Fibroblast of lung (primary cell): ENCODE measurements at regions not wholly inside any gene's neighbourhood (a gene's known extent, or its start where the extent isn't known, plus 50 kb on each side); places are given as distances from the start of the nearest gene placed in this dataset.

Experiments used
- DNase-seq, 2 donors: peaks; one replicate each; pipeline versions ENCODE4 v3.0.0 to v3.0.0-alpha.2; 2010; ENCODE audit warnings: low read depth in 2 of 2
- H2AFZ ChIP-seq: 2 replicates; pipeline ENCODE4 v1.5.1; 2012; ENCODE audit warnings: low read length, control low read depth, inconsistent platforms
- H3K27ac ChIP-seq: 2 replicates; pipeline ENCODE4 v1.5.1; 2011; ENCODE audit warnings: low read length, control low read depth; ENCODE audit not compliant: insufficient read depth
- H3K27me3 ChIP-seq: 2 replicates; pipeline ENCODE4 v1.5.1; 2011; ENCODE audit warnings: mild to moderate bottlenecking, low read length; ENCODE audit not compliant: control insufficient read depth, insufficient read depth
- H3K36me3 ChIP-seq: 2 replicates; pipeline ENCODE4 v1.5.1; 2011; ENCODE audit warnings: low read length; ENCODE audit not compliant: control insufficient read depth, insufficient read depth
- H3K4me1 ChIP-seq: 2 replicates; pipeline ENCODE4 v1.5.1; 2011; ENCODE audit warnings: low read length; ENCODE audit not compliant: control insufficient read depth, insufficient read depth; ENCODE audit errors: extremely low read depth
- H3K4me2 ChIP-seq: 2 replicates; pipeline ENCODE4 v1.5.1; 2011; ENCODE audit warnings: low read length, control low read depth; ENCODE audit not compliant: insufficient read depth; ENCODE audit errors: extremely low read depth
- H3K4me3 ChIP-seq, 4 experiments: fragments of 200-600 bp in 1 of 4; sonication (generic) in 1 of 4; replicated peaks in 1 of 4; 2 replicates each; pipeline ENCODE4 v1.5.1; 2011 to 2016; ENCODE audit warnings: low read length in 4 of 4, low read depth in 3 of 4, mild to moderate bottlenecking in 3 of 4, control low read depth in 2 of 4, inconsistent platforms in 1 of 4, mixed read lengths in 1 of 4; ENCODE audit not compliant: insufficient read depth in 1 of 4; ENCODE audit errors: control extremely low read depth in 1 of 4
- H3K79me2 ChIP-seq: 2 replicates; pipeline ENCODE4 v1.5.1; 2012; ENCODE audit warnings: mild to moderate bottlenecking, low read length, inconsistent platforms; ENCODE audit not compliant: control insufficient read depth, insufficient read depth
- H3K9ac ChIP-seq: 2 replicates; pipeline ENCODE4 v1.5.1; 2011; ENCODE audit warnings: mild to moderate bottlenecking, low read length, control low read depth; ENCODE audit not compliant: insufficient read depth
- H3K9me3 ChIP-seq: 2 replicates; pipeline ENCODE4 v1.5.1; 2012; ENCODE audit warnings: low read depth, low read length; ENCODE audit not compliant: control insufficient read depth, insufficient read depth
- H4K20me1 ChIP-seq: 2 replicates; pipeline ENCODE4 v1.5.1; 2011; ENCODE audit warnings: low read length; ENCODE audit not compliant: control insufficient read depth, insufficient read depth; ENCODE audit errors: extremely low read depth
- CTCF ChIP-seq, 2 donors: IDR thresholded peaks in 1 of 2; conservative IDR thresholded peaks in 1 of 2; 1 replicate in 1 of 2; 2 replicates in 1 of 2; pipeline ENCODE4 v1.5.1; 2011 to 2012; ENCODE audit warnings: low read length in 2 of 2, control low read depth in 1 of 2, inconsistent platforms in 1 of 2, low read depth in 1 of 2, mild to moderate bottlenecking in 1 of 2
- EZH2 ChIP-seq: IDR thresholded peaks from 2 replicates; pipeline ENCODE4 v1.5.1; 2012; ENCODE audit warnings: low read length, control low read depth, mild to moderate bottlenecking; ENCODE audit errors: missing control alignments

- TF ChIP-seq EZH2 (no peak), CTCF (conservative IDR thresholded peaks at IDR 0.05 in 1 of 2, IDR thresholded peaks at IDR 0.05 in 1 of 2; ENCODE audit: low read depth in 1 of 2, low read length in 2 of 2) (no peak)
- no peak for DNase-seq
- Histone ChIP-seq H3K4me1 (no peaks in the 10 kb centered on the region), H3K4me2 (no peak overlapping the region), H4K20me1 (no peaks in the 10 kb centered on the region), H3K9ac (no peak overlapping the region), H2AFZ (no peak overlapping the region), H3K4me3 (no peak overlapping the region), H3K9me3 (no peaks in the 10 kb centered on the region), H3K27ac (no peak overlapping the region), H3K36me3 (no peaks in the 10 kb centered on the region), H3K27me3 (no peaks in the 10 kb centered on the region), H3K79me2 (no peaks in the 10 kb centered on the region)
Observed at GRCh38 chr3:31314258-31314657, 218.5 kb upstream of the STT3B start.

GRCh38 chr3:31319332-31319731 lies 213.4 kb upstream of the STT3B start:
- Histone ChIP-seq H3K79me2 (no peaks in the 10 kb centered on the region), H3K27me3 (no peaks in the 10 kb centered on the region), H4K20me1 (no peaks in the 10 kb centered on the region), H3K27ac (no peak overlapping the region), H3K36me3 (no peaks in the 10 kb centered on the region), H3K9ac (no peak overlapping the region), H3K4me1 (no peaks in the 10 kb centered on the region), H3K4me2 (no peak overlapping the region), H3K9me3 (no peaks in the 10 kb centered on the region), H2AFZ (no peak overlapping the region), H3K4me3 (no peak overlapping the region)
- no peak for TF ChIP-seq CTCF (conservative IDR thresholded peaks at IDR 0.05 in 1 of 2, IDR thresholded peaks at IDR 0.05 in 1 of 2; ENCODE audit: low read depth in 1 of 2, low read length in 2 of 2)
- TF ChIP-seq EZH2 = no peak
- DNase-seq = no peak

DNA sequence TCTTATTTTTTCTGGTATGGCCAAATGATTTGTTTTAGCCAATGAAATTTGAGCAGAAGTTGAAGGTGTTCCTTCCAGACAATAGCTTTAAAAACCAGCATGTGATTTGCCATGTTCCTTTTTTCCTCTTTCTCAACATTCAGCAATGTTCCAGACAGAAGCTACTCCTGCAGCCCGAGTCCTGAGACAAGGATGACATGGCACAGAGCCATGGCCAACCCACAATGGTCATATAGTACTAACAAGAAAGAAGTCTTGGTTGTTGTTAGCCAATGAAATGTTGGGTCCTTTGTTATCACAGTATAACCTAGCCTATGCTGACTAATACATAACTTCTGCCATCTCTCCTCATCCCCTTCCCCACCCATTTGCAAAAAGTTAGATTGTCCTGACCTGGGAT lies 211.1 kb upstream of the STT3B start:
- no peak for DNase-seq
- Histone ChIP-seq H3K9ac (no peak overlapping the region), H3K79me2 (no peaks in the 10 kb centered on the region), H3K4me3 (no peak overlapping the region), H3K9me3 (no peaks in the 10 kb centered on the region), H3K4me2 (no peak overlapping the region), H3K36me3 (no peaks in the 10 kb centered on the region), H4K20me1 (no peaks in the 10 kb centered on the region), H3K27me3 (no peaks in the 10 kb centered on the region), H3K4me1 (no peaks in the 10 kb centered on the region), H2AFZ (no peak overlapping the region), H3K27ac (no peak overlapping the region)
- no peak for TF ChIP-seq EZH2
